ENCODE measurements at regions not wholly inside any gene's neighbourhood (a gene's known extent, or its start where the extent isn't known, plus 50 kb on each side); places are given as distances from the start of the nearest gene placed in this dataset.

DNA sequence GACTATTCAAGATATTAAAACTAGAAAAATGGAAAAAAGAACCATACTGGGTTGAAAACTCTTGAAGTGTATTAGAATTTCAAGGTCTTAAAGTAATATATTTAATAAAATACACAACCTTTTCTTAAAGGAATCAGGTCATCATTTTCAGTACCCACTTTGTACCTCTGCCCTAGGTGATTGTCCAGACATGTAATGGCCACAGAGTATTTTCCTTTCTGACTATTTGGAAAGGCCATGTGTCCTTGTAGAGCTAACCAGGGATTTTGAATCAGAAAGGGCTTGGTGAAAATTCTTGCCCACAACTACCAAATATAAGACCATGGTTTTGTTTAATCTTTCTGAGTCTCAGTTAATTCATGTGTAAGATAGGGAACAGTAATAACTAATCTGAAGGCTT is 91.4 kb upstream of the MLIP start:
- TF ChIP-seq GABPA (IDR thresholded peaks at IDR 0.05; ENCODE audit: low read depth) (no peak), REST (IDR thresholded peaks at IDR 0.05; ENCODE audit: insufficient replicate concordance, low read depth) (no peak), POLR2AphosphoS5 (IDR thresholded peaks at IDR 0.05; ENCODE audit: low read depth) (no peak), SPI1 (IDR thresholded peaks at IDR 0.05; ENCODE audit: borderline replicate concordance, low read depth) (no peak)
- TF ChIP-seq, protein P1, sequence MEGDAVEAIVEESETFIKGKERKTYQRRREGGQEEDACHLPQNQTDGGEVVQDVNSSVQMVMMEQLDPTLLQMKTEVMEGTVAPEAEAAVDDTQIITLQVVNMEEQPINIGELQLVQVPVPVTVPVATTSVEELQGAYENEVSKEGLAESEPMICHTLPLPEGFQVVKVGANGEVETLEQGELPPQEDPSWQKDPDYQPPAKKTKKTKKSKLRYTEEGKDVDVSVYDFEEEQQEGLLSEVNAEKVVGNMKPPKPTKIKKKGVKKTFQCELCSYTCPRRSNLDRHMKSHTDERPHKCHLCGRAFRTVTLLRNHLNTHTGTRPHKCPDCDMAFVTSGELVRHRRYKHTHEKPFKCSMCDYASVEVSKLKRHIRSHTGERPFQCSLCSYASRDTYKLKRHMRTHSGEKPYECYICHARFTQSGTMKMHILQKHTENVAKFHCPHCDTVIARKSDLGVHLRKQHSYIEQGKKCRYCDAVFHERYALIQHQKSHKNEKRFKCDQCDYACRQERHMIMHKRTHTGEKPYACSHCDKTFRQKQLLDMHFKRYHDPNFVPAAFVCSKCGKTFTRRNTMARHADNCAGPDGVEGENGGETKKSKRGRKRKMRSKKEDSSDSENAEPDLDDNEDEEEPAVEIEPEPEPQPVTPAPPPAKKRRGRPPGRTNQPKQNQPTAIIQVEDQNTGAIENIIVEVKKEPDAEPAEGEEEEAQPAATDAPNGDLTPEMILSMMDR (IDR thresholded peaks at IDR 0.05; ENCODE audit: insufficient read depth, low read length): no peak
- Histone ChIP-seq H3K27ac (replicated peaks) (no peak overlapping the region), H3K27me3 (ENCODE audit: insufficient read depth, poor library complexity, severe bottlenecking) (peaks cover 3% of the 10 kb centered on the region), H3K4me3 (replicated peaks; ENCODE audit: insufficient read depth, low read length) (no peak overlapping the region)
- DNase-seq (ENCODE audit: low read depth in 1 of 2, low spot score in 1 of 2): no peak

- TF ChIP-seq REST (IDR thresholded peaks at IDR 0.05; ENCODE audit: insufficient replicate concordance, low read depth): no peak
- no peak for TF ChIP-seq POLR2AphosphoS5 (IDR thresholded peaks at IDR 0.05; ENCODE audit: low read depth)
- TF ChIP-seq SPI1 (IDR thresholded peaks at IDR 0.05; ENCODE audit: borderline replicate concordance, low read depth): no peak
- TF ChIP-seq, protein P1 (IDR thresholded peaks at IDR 0.05; ENCODE audit: insufficient read depth, low read length): no peak
- TF ChIP-seq GABPA (IDR thresholded peaks at IDR 0.05; ENCODE audit: low read depth): no peak
- DNase-seq (ENCODE audit: low read depth in 1 of 2, low spot score in 1 of 2): no peak
- peaks cover 3% of the 10 kb centered on the region for H3K27me3 ChIP-seq (ENCODE audit: insufficient read depth, poor library complexity, severe bottlenecking)
- H3K4me3 ChIP-seq (replicated peaks; ENCODE audit: insufficient read depth, low read length): no peak overlapping the region
- no peak overlapping the region for H3K27ac ChIP-seq (replicated peaks)
Measured at GRCh38 chr6:54020334-54020733, 90.9 kb upstream of the MLIP start.

GRCh38 chr6:54026652-54027400 is 84.4 kb upstream of the MLIP start:
- no peaks in the 10 kb centered on the region for H3K27me3 ChIP-seq (ENCODE audit: insufficient read depth, poor library complexity, severe bottlenecking)
- no peak for TF ChIP-seq GABPA (IDR thresholded peaks at IDR 0.05; ENCODE audit: low read depth)
- no peak for TF ChIP-seq REST (IDR thresholded peaks at IDR 0.05; ENCODE audit: insufficient replicate concordance, low read depth)
- TF ChIP-seq, protein P1 (IDR thresholded peaks at IDR 0.05; ENCODE audit: insufficient read depth, low read length): no peak
- no peak for TF ChIP-seq SPI1 (IDR thresholded peaks at IDR 0.05; ENCODE audit: borderline replicate concordance, low read depth)
- no peak for TF ChIP-seq POLR2AphosphoS5 (IDR thresholded peaks at IDR 0.05; ENCODE audit: low read depth)
- H3K27ac ChIP-seq (replicated peaks): no peak overlapping the region
- H3K4me3 ChIP-seq (replicated peaks; ENCODE audit: insufficient read depth, low read length): no peak overlapping the region
- DNase-seq (ENCODE audit: low read depth in 1 of 2, low spot score in 1 of 2): no peak

Measured in HL-60 (cell line).